Common myeloid progenitor, CD34-positive (primary cell): ENCODE measurements at regions not wholly inside any gene's neighbourhood (a gene's known extent, or its start where the extent isn't known, plus 50 kb on each side); places are given as distances from the start of the nearest gene placed in this dataset.

Experiments
- CTCF ChIA-PET: fragments of 350-600 bp; sonication (Branson Sonifier 250); formaldehyde crosslinking; loops from one replicate; lab custom pipeline; 2021; ENCODE audit warnings: antibody characterized with exemption; lab: Charles Lee
- POLR2A ChIA-PET: fragments of 350-600 bp; sonication (Branson Sonifier 250); formaldehyde crosslinking; loops from one replicate; lab custom pipeline; 2021; ENCODE audit warnings: antibody characterized with exemption; lab: Charles Lee
- DNase-seq, 3 donors: peaks; one replicate each; pipeline versions ENCODE4 v3.0.0 to v3.0.0-alpha.2; 2013
- H3K27ac ChIP-seq, 2 experiments: 1 replicate in 1 of 2; 2 replicates in 1 of 2; pipeline ENCODE4 v1.7.0; 2013; ENCODE audit warnings: inconsistent platforms in 2 of 2, low read length in 2 of 2, mild to moderate bottlenecking in 2 of 2, low read depth in 1 of 2, moderate library complexity in 1 of 2; ENCODE audit not compliant: severe bottlenecking in 2 of 2, insufficient read depth in 1 of 2, poor library complexity in 1 of 2
- H3K27me3 ChIP-seq, 5 experiments: replicated peaks in 2 of 5; 1 replicate in 3 of 5; 2 replicates in 2 of 5; pipeline versions ENCODE4 v1.6.1 to v1.7.0; 2013; ENCODE audit warnings: low read length in 4 of 5, mild to moderate bottlenecking in 2 of 5, moderate library complexity in 2 of 5, inconsistent platforms in 1 of 5; ENCODE audit not compliant: insufficient read depth in 5 of 5, control insufficient read depth in 4 of 5
- H3K36me3 ChIP-seq, 4 experiments: 1 replicate in 2 of 4; 2 replicates in 2 of 4; pipeline versions ENCODE4 v1.6.1 to v1.7.0; 2013; ENCODE audit warnings: low read length in 3 of 4, control low read depth in 1 of 4, mild to moderate bottlenecking in 1 of 4; ENCODE audit not compliant: control insufficient read depth in 4 of 4, insufficient read depth in 4 of 4
- H3K4me1 ChIP-seq, 4 experiments: 1 replicate in 3 of 4; 2 replicates in 1 of 4; pipeline versions ENCODE4 v1.6.1 to v1.7.1; 2013; ENCODE audit warnings: low read length in 3 of 4, mild to moderate bottlenecking in 3 of 4, control low read depth in 1 of 4, inconsistent platforms in 1 of 4, moderate library complexity in 1 of 4; ENCODE audit not compliant: control insufficient read depth in 4 of 4, insufficient read depth in 4 of 4; ENCODE audit errors: control extremely low read depth in 1 of 4
- H3K4me3 ChIP-seq, 7 experiments: 1 replicate in 4 of 7; 2 replicates in 3 of 7; pipeline versions ENCODE4 v1.5.1 to v1.7.0; 2013; ENCODE audit warnings: mild to moderate bottlenecking in 7 of 7, low read length in 6 of 7, moderate library complexity in 6 of 7, inconsistent platforms in 2 of 7, low read depth in 2 of 7, control low read depth in 1 of 7; ENCODE audit not compliant: insufficient read depth in 4 of 7, control insufficient read depth in 1 of 7; ENCODE audit errors: extremely low read depth in 1 of 7
- H3K9me3 ChIP-seq, 5 experiments: 1 replicate in 4 of 5; 2 replicates in 1 of 5; pipeline versions ENCODE4 v1.6.1 to v1.7.1; 2013; ENCODE audit warnings: low read length in 4 of 5, mild to moderate bottlenecking in 2 of 5, inconsistent platforms in 1 of 5, low read depth in 1 of 5, moderate library complexity in 1 of 5; ENCODE audit not compliant: control insufficient read depth in 4 of 5, insufficient read depth in 2 of 5; ENCODE audit errors: control extremely low read depth in 1 of 5
- WGBS: methylation state at CpG from one replicate; pipeline ENCODE4 v1.1.5; 2013; ENCODE audit not compliant: insufficient coverage; 5-methylcytosine and 5-hydroxymethylcytosine counted together

GRCh38 chr9:82206946-82207345 lies 218.4 kb downstream of the SPATA31D1 start:
- no peak overlapping the region for H3K27ac ChIP-seq
- H3K9me3 ChIP-seq = peaks cover 0 to 9% (median 5%) of the 10 kb centered on the region in 5 experiments
- peaks cover 0 to 7% (median 0%) of the 10 kb centered on the region in 4 experiments for H3K4me1 ChIP-seq
- ChIA-PET CTCF (no interaction called here), POLR2A (no interaction called here)
- no peaks in the 10 kb centered on the region for H3K36me3 ChIP-seq
- H3K4me3 ChIP-seq = no peak overlapping the region
- 100% methylated on average over 1 of the region's 1 CpG for WGBS
- DNase-seq = no peak
- H3K27me3 ChIP-seq = no peaks in the 10 kb centered on the region

- Histone ChIP-seq H3K27ac (no peak overlapping the region), H3K4me1 (peaks cover 0 to 7% (median 0%) of the 10 kb centered on the region in 4 experiments), H3K36me3 (no peaks in the 10 kb centered on the region), H3K27me3 (no peaks in the 10 kb centered on the region), H3K4me3 (no peak overlapping the region), H3K9me3 (peaks cover 0 to 12% (median 5%) of the 10 kb centered on the region in 5 experiments)
- POLR2A ChIA-PET = no interaction called here
- 100% methylated on average over 1 of the region's 2 CpGs for WGBS
- no peak for DNase-seq
- CTCF ChIA-PET = no interaction called here
Measured at GRCh38 chr9:82208741-82209450, 220.3 kb downstream of the SPATA31D1 start.

GRCh38 chr9:82209797-82210470 lies 221.4 kb downstream of the SPATA31D1 start:
- no peak for DNase-seq
- POLR2A ChIA-PET = no interaction called here
- WGBS = 100% methylated on average over 1 of the region's 1 CpG
- Histone ChIP-seq H3K4me3 (no peak overlapping the region), H3K9me3 (peaks cover 0 to 12% (median 5%) of the 10 kb centered on the region in 5 experiments), H3K27me3 (no peaks in the 10 kb centered on the region), H3K4me1 (peaks cover 0 to 7% (median 0%) of the 10 kb centered on the region in 4 experiments), H3K27ac (no peak overlapping the region), H3K36me3 (no peaks in the 10 kb centered on the region)
- CTCF ChIA-PET = no interaction called here

- Histone ChIP-seq H3K9me3 (peaks cover 0 to 15% (median 6%) of the 10 kb centered on the region in 5 experiments), H3K36me3 (no peaks in the 10 kb centered on the region), H3K27ac (no peak overlapping the region), H3K4me3 (no peak overlapping the region), H3K4me1 (no peaks in the 10 kb centered on the region), H3K27me3 (no peaks in the 10 kb centered on the region)
- CTCF ChIA-PET = no interaction called here
- no peak for DNase-seq
- WGBS = 100% methylated on average over 1 of the region's 1 CpG
- POLR2A ChIA-PET = no interaction called here
Measured at GRCh38 chr9:82212885-82213284, 224.3 kb downstream of the SPATA31D1 start.

- Histone ChIP-seq H3K9me3 (peaks cover 0 to 6% (median 0%) of the 10 kb centered on the region in 5 experiments), H3K4me1 (no peaks in the 10 kb centered on the region), H3K27ac (no peak overlapping the region), H3K27me3 (no peaks in the 10 kb centered on the region), H3K4me3 (no peak overlapping the region), H3K36me3 (no peaks in the 10 kb centered on the region)
- no peak for DNase-seq
- CTCF ChIA-PET = interaction anchor here (1.5 kb wide), 1 partner anchor 23 kb away, joined by 4 read pairs; no protein-coding TSS in a partner anchor
- POLR2A ChIA-PET = no interaction called here
- 100% methylated on average over 4 of the region's 5 CpGs for WGBS
Measured at GRCh38 chr9:82216435-82216834, 227.9 kb downstream of the SPATA31D1 start.

- no CpG with 5 or more reads among the region's 3 CpGs for WGBS
- no peak overlapping the region for H3K4me3 ChIP-seq
- ChIA-PET POLR2A (interaction anchor here (0.6 kb wide), 1 partner anchor 577 kb away, joined by 3 read pairs; no protein-coding TSS in a partner anchor), CTCF (no interaction called here)
- no peak overlapping the region for H3K27ac ChIP-seq
- H3K36me3 ChIP-seq = no peaks in the 10 kb centered on the region
- no peaks in the 10 kb centered on the region for H3K4me1 ChIP-seq
- no peak for DNase-seq
- H3K9me3 ChIP-seq = peaks cover 0 to 5% (median 2%) of the 10 kb centered on the region in 5 experiments
- H3K27me3 ChIP-seq = no peaks in the 10 kb centered on the region
Measured at GRCh38 chr9:82223442-82223841, 234.9 kb downstream of the SPATA31D1 start.

GRCh38 chr9:82231411-82231810 lies 242.8 kb downstream of the SPATA31D1 start:
- WGBS = 100% methylated on average over 1 of the region's 2 CpGs
- POLR2A ChIA-PET = no interaction called here
- no peak for DNase-seq
- H3K27ac ChIP-seq = no peak overlapping the region
- CTCF ChIA-PET = no interaction called here
- no peak overlapping the region for H3K4me3 ChIP-seq
- H3K9me3 ChIP-seq = peaks cover 0 to 26% (median 15%) of the 10 kb centered on the region in 5 experiments
- H3K36me3 ChIP-seq = no peaks in the 10 kb centered on the region
- peaks cover 0 to 16% (median 7%) of the 10 kb centered on the region in 4 experiments for H3K4me1 ChIP-seq
- no peaks in the 10 kb centered on the region for H3K27me3 ChIP-seq
